ENCODE measurements at regions not wholly inside any gene's neighbourhood (a gene's known extent, or its start where the extent isn't known, plus 50 kb on each side); places are given as distances from the start of the nearest gene placed in this dataset.

DNA sequence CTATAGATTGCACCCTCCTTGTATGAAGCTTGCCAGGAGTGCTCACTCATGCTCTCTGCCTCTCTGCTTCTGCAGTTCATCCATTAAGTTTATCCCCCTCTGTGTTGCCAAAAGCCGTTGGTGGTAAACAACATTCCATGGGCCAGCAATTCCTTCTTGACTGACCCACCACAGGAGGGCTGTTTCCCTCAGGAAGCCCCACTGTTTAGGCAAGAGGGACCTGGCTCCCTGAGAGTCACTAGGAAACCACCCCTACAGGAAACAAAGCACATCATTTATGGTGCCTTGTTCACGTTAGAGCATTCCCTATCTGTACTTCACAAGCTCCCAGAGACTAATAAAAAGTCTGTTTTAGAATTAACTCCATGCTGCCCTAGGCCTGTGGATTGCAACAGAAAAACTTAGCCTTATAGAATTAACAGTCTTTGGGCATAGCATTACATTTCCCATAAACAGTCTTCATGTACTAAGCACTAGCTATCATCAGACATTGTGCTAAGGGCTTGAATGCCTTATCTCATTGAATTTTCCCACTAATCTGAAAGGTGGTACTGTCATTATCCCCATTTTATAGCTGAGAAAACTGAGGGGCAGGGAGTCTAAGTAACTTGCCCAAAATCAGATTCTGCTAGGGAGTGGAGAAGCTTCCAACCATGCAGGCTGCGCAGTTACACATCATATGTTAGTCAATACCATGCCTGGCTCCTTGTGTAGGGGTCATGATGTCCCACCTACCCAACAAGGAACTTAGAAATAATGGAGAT is 149.9 kb downstream of the SHQ1 start:
- 42 to 100% methylated on average over 1 to 3 of the region's 3 CpGs for WGBS, 2 experiments (ENCODE audit: insufficient coverage in 1 of 2, insufficient read length in 1 of 2)
- H3K27ac Mint-ChIP-seq, result peak overlapping the region; percentile 69
- no peaks in the 10 kb centered on the region for H3K9me3 Mint-ChIP-seq
- Histone ChIP-seq H3K27me3 (ENCODE audit: control insufficient read depth, insufficient read depth, low read length, poor library complexity, severe bottlenecking) (no peaks in the 10 kb centered on the region), H3K9ac (ENCODE audit: extremely low read depth, low read length, poor library complexity, severe bottlenecking) (no peak overlapping the region), H3K27ac (ENCODE audit: low read depth, low read length) (no peak overlapping the region), H3K9me3 (ENCODE audit: control insufficient read depth, low read length) (no peaks in the 10 kb centered on the region), H3K36me3 (ENCODE audit: control insufficient read depth, insufficient read depth, low read length) (no peaks in the 10 kb centered on the region), H3K4me3 (ENCODE audit: low read length) (no peak overlapping the region), H3K4me1 (ENCODE audit: control insufficient read depth, insufficient read depth, low read length) (peaks cover 14% of the 10 kb centered on the region)
- DNase-seq, result peak; percentile 88
- peak overlapping the region; percentile 0 for H3K4me3 Mint-ChIP-seq
- H3K36me3 Mint-ChIP-seq (ENCODE audit: low read depth), result no peaks in the 10 kb centered on the region
- TF ChIP-seq CTCF (conservative IDR thresholded peaks at IDR 0.05), result peak; percentile 32
- peaks cover 38% of the 10 kb centered on the region for H3K4me1 Mint-ChIP-seq
- no peaks in the 10 kb centered on the region for H3K27me3 Mint-ChIP-seq (ENCODE audit: insufficient read depth)

- no peaks in the 10 kb centered on the region for H3K27me3 ChIP-seq (ENCODE audit: control insufficient read depth, insufficient read depth, low read length, poor library complexity, severe bottlenecking)
- 78 to 89% methylated on average over 2 of the region's 2 CpGs for whole genome bisulfite sequencing, 2 experiments (ENCODE audit: insufficient coverage in 1 of 2, insufficient read length in 1 of 2)
- Mint-ChIP-seq H3K4me1 (peaks cover 44% of the 10 kb centered on the region), H3K27me3 (ENCODE audit: insufficient read depth) (no peaks in the 10 kb centered on the region), H3K9me3 (no peaks in the 10 kb centered on the region), H3K27ac (peak overlapping the region; percentile 69), H3K4me3 (peak overlapping the region; percentile 0), H3K36me3 (ENCODE audit: low read depth) (no peaks in the 10 kb centered on the region)
- H3K36me3 ChIP-seq (ENCODE audit: control insufficient read depth, insufficient read depth, low read length), result no peaks in the 10 kb centered on the region
- H3K9me3 ChIP-seq (ENCODE audit: control insufficient read depth, low read length), result no peaks in the 10 kb centered on the region
- peak; percentile 56 for DNase-seq
- H3K27ac ChIP-seq (ENCODE audit: low read depth, low read length), result no peak overlapping the region
- peaks cover 14% of the 10 kb centered on the region for H3K4me1 ChIP-seq (ENCODE audit: control insufficient read depth, insufficient read depth, low read length)
- no peak overlapping the region for H3K4me3 ChIP-seq (ENCODE audit: low read length)
- no peak overlapping the region for H3K9ac ChIP-seq (ENCODE audit: extremely low read depth, low read length, poor library complexity, severe bottlenecking)
- TF ChIP-seq CTCF (conservative IDR thresholded peaks at IDR 0.05), result no peak
Measured at GRCh38 chr3:72697717-72698116, 150.5 kb downstream of the SHQ1 start.

DNA sequence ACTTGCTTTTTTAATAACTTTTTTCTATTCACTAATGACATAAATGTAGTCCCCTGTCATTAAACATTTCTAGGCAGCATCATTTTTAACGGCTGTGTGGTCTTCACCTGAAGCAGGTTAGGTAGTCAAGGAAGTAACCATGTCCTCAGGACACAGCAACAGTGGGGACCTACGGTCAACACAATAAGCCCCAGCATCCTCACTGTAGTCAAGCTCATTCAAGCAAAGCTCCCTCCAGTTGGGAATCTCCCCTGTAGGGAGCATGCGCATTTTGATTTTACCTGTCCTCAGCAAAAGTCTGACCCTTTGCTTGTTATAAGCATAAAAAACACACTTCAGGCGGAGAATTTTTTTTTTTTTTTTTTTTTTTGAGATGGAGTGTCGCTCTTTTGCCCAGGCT is 151.4 kb downstream of the SHQ1 start:
- peak; percentile 57 for DNase-seq
- 73 to 82% methylated on average over 1 to 3 of the region's 5 CpGs for WGBS, 2 experiments (ENCODE audit: insufficient coverage in 1 of 2, insufficient read length in 1 of 2)
- no peak overlapping the region for H3K4me3 ChIP-seq (ENCODE audit: low read length)

More for the DNA sequence above, 151.4 kb downstream of the SHQ1 start:
- peaks cover 14% of the 10 kb centered on the region for H3K4me1 ChIP-seq (ENCODE audit: control insufficient read depth, insufficient read depth, low read length)
- Mint-ChIP-seq H3K27ac (no peak overlapping the region), H3K4me3 (no peak overlapping the region), H3K9me3 (no peaks in the 10 kb centered on the region), H3K36me3 (ENCODE audit: low read depth) (no peaks in the 10 kb centered on the region), H3K27me3 (ENCODE audit: insufficient read depth) (no peaks in the 10 kb centered on the region), H3K4me1 (peaks cover 47% of the 10 kb centered on the region)
- no peaks in the 10 kb centered on the region for H3K27me3 ChIP-seq (ENCODE audit: control insufficient read depth, insufficient read depth, low read length, poor library complexity, severe bottlenecking)
- H3K9ac ChIP-seq (ENCODE audit: extremely low read depth, low read length, poor library complexity, severe bottlenecking), result no peak overlapping the region
- no peak for TF ChIP-seq CTCF (conservative IDR thresholded peaks at IDR 0.05)
- H3K27ac ChIP-seq (ENCODE audit: low read depth, low read length), result no peak overlapping the region
- no peaks in the 10 kb centered on the region for H3K36me3 ChIP-seq (ENCODE audit: control insufficient read depth, insufficient read depth, low read length)
- no peaks in the 10 kb centered on the region for H3K9me3 ChIP-seq (ENCODE audit: control insufficient read depth, low read length)
